A673 (cell line): ENCODE measurements at regions not wholly inside any gene's neighbourhood (a gene's known extent, or its start where the extent isn't known, plus 50 kb on each side); places are given as distances from the start of the nearest gene placed in this dataset.

Experiments
- CTCF ChIP-seq: fragments of 300-800, 200-600 bp; sonication (generic); conservative IDR thresholded peaks from 2 replicates; pipeline ENCODE4 v1.5.1; 2017; ENCODE audit warnings: low read depth, mild to moderate bottlenecking, antibody characterized with exemption, low read length, moderate library complexity, mixed read lengths
- EZH2 ChIP-seq: fragments of 200-600 bp; sonication (generic); IDR thresholded peaks from 2 replicates; pipeline ENCODE4 v1.6.1; 2017; ENCODE audit warnings: borderline replicate concordance, low read depth, mild to moderate bottlenecking, mixed read lengths, antibody characterized with exemption, low read length; ENCODE audit not compliant: poor library complexity, severe bottlenecking

DNA sequence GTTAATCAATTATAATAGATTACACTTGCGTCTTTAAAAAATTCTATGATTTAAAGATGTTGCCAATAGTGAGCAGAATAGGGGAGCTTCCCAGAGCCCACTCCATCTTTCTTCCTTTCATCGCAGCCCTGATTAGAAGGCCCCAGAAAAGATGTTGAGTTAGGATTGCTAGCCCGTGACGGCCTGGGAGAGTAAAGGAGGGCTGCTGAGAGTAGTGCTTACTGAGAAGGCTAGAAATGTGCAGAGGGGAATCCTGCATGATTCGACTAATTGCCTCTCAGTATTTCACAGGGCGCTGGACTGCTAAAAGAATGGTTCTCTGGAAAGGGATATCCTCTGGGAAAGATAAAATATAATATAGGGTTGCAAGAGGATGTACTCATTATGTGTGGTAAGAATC is 160.5 kb downstream of the C11orf87 start:
- TF ChIP-seq CTCF, result no peak
- no peak for TF ChIP-seq EZH2
